HepG2 (cell line): ENCODE measurements at regions not wholly inside any gene's neighbourhood (a gene's known extent, or its start where the extent isn't known, plus 50 kb on each side); places are given as distances from the start of the nearest gene placed in this dataset.

ENCODE experiments used
- ATAC-seq: fragments of 200-7000 bp; cut with Tn5 transposase; 3 replicates; pipeline ENCODE4 v1.9.1; 2020; ENCODE audit warnings: mild to moderate bottlenecking, moderate library complexity
- BruUV-seq: library from RNA; stranded (reverse); fragments of 400-500 nt; replicated peaks from 2 replicates; lab custom pipeline; 2021; lab: Mats Ljungman, UMichigan
- CTCF ChIA-PET: fragments of 300-600 bp; formaldehyde crosslinking; extraction: SDS; loops from one replicate; lab custom pipeline; 2021; ENCODE audit warnings: low total read pairs, inconsistent platforms, low intra/inter-chr PET ratio; lab: Yijun Ruan, JAX
- POLR2A ChIA-PET: fragments of 350-600 bp; sonication (Branson Sonifier 250); formaldehyde crosslinking; loops from one replicate; lab custom pipeline; 2020; ENCODE audit warnings: antibody characterized with exemption, inconsistent platforms; lab: Yijun Ruan, JAX
- DNase-seq: peaks from one replicate; pipeline ENCODE4 v3.0.0-alpha.2; 2015; ENCODE audit warnings: low spot score
- FAIRE-seq: peaks from 3 replicates; lab custom pipeline; 2011; peaks lifted over from hg19 to GRCh38; lab: Jason Lieb, UNC
- H2AFZ ChIP-seq: one replicate; pipeline ENCODE4 v1.6.1; 2011; ENCODE audit warnings: low read length, inconsistent platforms
- H3K27ac ChIP-seq: fragments of 300-600 bp; 3 replicates; pipeline ENCODE4 v1.8.0; 2011; ENCODE audit warnings: mixed run types, mild to moderate bottlenecking, mixed read lengths, low read length, inconsistent platforms; ENCODE audit not compliant: insufficient read depth; ENCODE audit errors: extremely low read length
- H3K27me3 ChIP-seq, 2 experiments: fragments of 200-600 bp in 1 of 2; 2 replicates in 1 of 2; 3 replicates in 1 of 2; pipeline versions ENCODE4 v1.6.0 to v1.8.0; 2011; ENCODE audit warnings: low read length in 2 of 2, mild to moderate bottlenecking in 2 of 2, moderate library complexity in 2 of 2, inconsistent platforms in 1 of 2; ENCODE audit not compliant: insufficient read depth in 2 of 2, control insufficient read depth in 1 of 2
- H3K36me3 ChIP-seq, 2 experiments: fragments of 200-600 bp in 1 of 2; replicated peaks in 1 of 2; 2 replicates in 1 of 2; 3 replicates in 1 of 2; pipeline versions ENCODE4 v1.5.1 to v1.8.0; 2011; ENCODE audit warnings: low read length in 2 of 2, inconsistent platforms in 1 of 2; ENCODE audit not compliant: insufficient read depth in 2 of 2, control insufficient read depth in 1 of 2
- H3K4me1 ChIP-seq: 2 replicates; pipeline ENCODE4 v1.5.1; 2012; ENCODE audit warnings: low read length, inconsistent platforms; ENCODE audit not compliant: insufficient read depth
- H3K4me2 ChIP-seq: 2 replicates; pipeline ENCODE4 v1.6.0; 2011; ENCODE audit warnings: low read depth, low read length, inconsistent platforms
- H3K4me3 ChIP-seq, 3 experiments: fragments of 200-600 bp in 1 of 3; sonication (generic), shearing (Covaris generic) in 1 of 3; replicated peaks in 1 of 3; 2 replicates each; pipeline ENCODE4 v1.5.1; 2011 to 2016; ENCODE audit warnings: low read length in 3 of 3, inconsistent platforms in 2 of 3, low read depth in 2 of 3, mild to moderate bottlenecking in 2 of 3, control low read depth in 1 of 3, mixed read lengths in 1 of 3; ENCODE audit not compliant: insufficient read depth in 1 of 3
- H3K79me2 ChIP-seq: one replicate; pipeline ENCODE4 v1.6.1; 2011; ENCODE audit warnings: low read length, inconsistent platforms; ENCODE audit not compliant: insufficient read depth
- H3K9ac ChIP-seq: 2 replicates; pipeline ENCODE4 v1.6.0; 2011; ENCODE audit warnings: mild to moderate bottlenecking, low read depth, low read length, inconsistent platforms; ENCODE audit not compliant: insufficient read depth
- H3K9me3 ChIP-seq: 2 replicates; pipeline ENCODE4 v1.5.1; 2012; ENCODE audit warnings: mild to moderate bottlenecking, low read length
- H4K20me1 ChIP-seq: 2 replicates; pipeline ENCODE4 v1.6.0; 2011; ENCODE audit warnings: inconsistent platforms, mild to moderate bottlenecking, low read length, moderate library complexity; ENCODE audit not compliant: insufficient read depth
- CREB1 ChIP-seq, 2 experiments: fragments of 450-650 bp in 1 of 2; IDR thresholded peaks; 2 replicates each; pipeline ENCODE4 v1.6.1; 2016 to 2017; ENCODE audit warnings: control low read depth in 1 of 2, mild to moderate bottlenecking in 1 of 2, missing compliant biosample characterization in 1 of 2, missing genetic modification characterization in 1 of 2
- KLF12 ChIP-seq: sonication (generic); formaldehyde crosslinking; IDR thresholded peaks from 2 replicates; pipeline ENCODE4 v1.4.0; 2020; ENCODE audit warnings: missing genetic modification reagents, borderline replicate concordance
- KLF13 ChIP-seq: sonication (generic); formaldehyde crosslinking; IDR thresholded peaks from 2 replicates; pipeline ENCODE4 v1.4.0; 2020; ENCODE audit warnings: mild to moderate bottlenecking, missing genetic modification reagents
- MAFF ChIP-seq: IDR thresholded peaks from 2 replicates; pipeline ENCODE4 v1.6.1; 2011; ENCODE audit warnings: low read depth, low read length, improper control_type of control experiment
- MAFK ChIP-seq, 2 experiments: IDR thresholded peaks in 1 of 2; conservative IDR thresholded peaks in 1 of 2; 2 replicates each; pipeline ENCODE4 v1.6.1; 2011; ENCODE audit warnings: improper control_type of control experiment in 2 of 2, low read length in 2 of 2
- SALL1 ChIP-seq: sonication (generic); formaldehyde crosslinking; IDR thresholded peaks from 2 replicates; pipeline ENCODE4 v1.8.0; 2022; ENCODE audit warnings: mild to moderate bottlenecking, missing genetic modification reagents
- SNRNP70 ChIP-seq: fragments of 200-400 bp; formaldehyde crosslinking; IDR thresholded peaks from 2 replicates; pipeline ENCODE4 v1.6.1; 2017; ENCODE audit warnings: mild to moderate bottlenecking, low read depth, low read length, moderate library complexity
- SRY ChIP-seq: sonication (generic); formaldehyde crosslinking; IDR thresholded peaks from 2 replicates; pipeline ENCODE4 v1.8.0; 2022; ENCODE audit warnings: mild to moderate bottlenecking, missing genetic modification reagents
- ZBTB39 ChIP-seq: sonication (generic); formaldehyde crosslinking; IDR thresholded peaks from 2 replicates; pipeline ENCODE4 v1.5.0; 2020; ENCODE audit warnings: missing genetic modification reagents
- ZNF224 ChIP-seq: sonication (generic); formaldehyde crosslinking; IDR thresholded peaks from 2 replicates; pipeline ENCODE4 v1.5.0; 2020; ENCODE audit warnings: mild to moderate bottlenecking, missing genetic modification reagents
- ZNF562 ChIP-seq: sonication (generic); formaldehyde crosslinking; IDR thresholded peaks from 2 replicates; pipeline ENCODE4 v1.8.0; 2022; ENCODE audit warnings: missing genetic modification reagents, borderline replicate concordance
- WGBS: methylation state at CpG from one replicate; pipeline ENCODE4 v1.1.6; 2017; ENCODE audit warnings: low lambda C conversion rate; 5-methylcytosine and 5-hydroxymethylcytosine counted together
- in situ Hi-C: cut with HindIII; loops from 2 replicates; pipeline ENCODE4 v1.10.0; 2017; ENCODE audit warnings: low pct_unique_long_range_greater_than_20kb; ENCODE audit not compliant: extremely low pct_ligation_motif_present
- intact Hi-C: fragments of 100-400 bp; cut with micrococcal nuclease; formaldehyde crosslinking; loops from one replicate; pipeline ENCODE4 v1.10.0; 2022; ENCODE audit not compliant: unreplicated experiment
- TF ChIP-seq, protein P1 (sequence below): IDR thresholded peaks from 2 replicates; pipeline ENCODE4 v1.6.1; 2016
- TF ChIP-seq, protein P2 (sequence below), 2 experiments: fragments of 450-650 bp in 1 of 2; sonication (generic) in 1 of 2; formaldehyde crosslinking; IDR thresholded peaks; 2 replicates each; pipeline versions ENCODE4 v1.5.0 to v1.8.0; 2020 to 2022; ENCODE audit warnings: mild to moderate bottlenecking in 1 of 2, missing genetic modification reagents in 1 of 2

- TF ChIP-seq, protein P1, sequence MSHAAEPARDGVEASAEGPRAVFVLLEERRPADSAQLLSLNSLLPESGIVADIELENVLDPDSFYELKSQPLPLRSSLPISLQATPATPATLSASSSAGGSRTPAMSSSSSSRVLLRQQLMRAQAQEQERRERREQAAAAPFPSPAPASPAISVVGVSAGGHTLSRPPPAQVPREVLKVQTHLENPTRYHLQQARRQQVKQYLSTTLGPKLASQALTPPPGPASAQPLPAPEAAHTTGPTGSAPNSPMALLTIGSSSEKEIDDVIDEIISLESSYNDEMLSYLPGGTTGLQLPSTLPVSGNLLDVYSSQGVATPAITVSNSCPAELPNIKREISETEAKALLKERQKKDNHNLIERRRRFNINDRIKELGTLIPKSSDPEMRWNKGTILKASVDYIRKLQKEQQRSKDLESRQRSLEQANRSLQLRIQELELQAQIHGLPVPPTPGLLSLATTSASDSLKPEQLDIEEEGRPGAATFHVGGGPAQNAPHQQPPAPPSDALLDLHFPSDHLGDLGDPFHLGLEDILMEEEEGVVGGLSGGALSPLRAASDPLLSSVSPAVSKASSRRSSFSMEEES, result no peak
- TF ChIP-seq ZNF224 (CRISPR knock-in tag) (no peak), ZBTB39 (no peak), MAFF (peak; percentile 58; the same call in 1 of the 2 replicates), MAFK (conservative IDR thresholded peaks at IDR 0.05 in 1 of 2, IDR thresholded peaks at IDR 0.05 in 1 of 2; ENCODE audit: low read length in 2 of 2) (peak; percentile 69 to 76), SNRNP70 (no peak), KLF12 (CRISPR knock-in tag) (no peak)
- TF ChIP-seq, protein P2, sequence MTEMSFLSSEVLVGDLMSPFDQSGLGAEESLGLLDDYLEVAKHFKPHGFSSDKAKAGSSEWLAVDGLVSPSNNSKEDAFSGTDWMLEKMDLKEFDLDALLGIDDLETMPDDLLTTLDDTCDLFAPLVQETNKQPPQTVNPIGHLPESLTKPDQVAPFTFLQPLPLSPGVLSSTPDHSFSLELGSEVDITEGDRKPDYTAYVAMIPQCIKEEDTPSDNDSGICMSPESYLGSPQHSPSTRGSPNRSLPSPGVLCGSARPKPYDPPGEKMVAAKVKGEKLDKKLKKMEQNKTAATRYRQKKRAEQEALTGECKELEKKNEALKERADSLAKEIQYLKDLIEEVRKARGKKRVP (CRISPR knock-in tag; IDR thresholded peaks at IDR 0.05), result no peak
Measured at GRCh38 chr2:53018825-53019425, 748.7 kb upstream of the CHAC2 start (continued).

DNA sequence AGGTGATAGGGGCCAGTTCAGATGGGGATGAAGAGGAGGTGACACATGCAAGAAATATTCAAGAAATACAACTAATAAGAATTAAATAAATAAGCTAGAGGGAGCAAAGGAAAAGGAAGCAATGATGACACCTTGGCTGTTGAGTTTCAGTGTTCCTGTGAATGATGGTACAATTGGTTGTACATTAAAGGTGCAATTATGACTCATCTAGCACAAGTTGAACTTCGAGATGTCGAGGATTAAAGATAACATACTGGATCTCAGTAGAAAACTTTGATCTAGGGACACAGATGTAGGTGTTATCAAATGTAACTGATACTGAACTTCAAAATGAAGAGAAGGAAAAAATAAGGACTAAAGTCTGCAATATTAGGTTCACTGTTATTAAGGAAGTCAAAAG is 760.6 kb upstream of the CHAC2 start:
- H3K27ac ChIP-seq, result no peak overlapping the region
- ChIA-PET POLR2A (no interaction called here), CTCF (no interaction called here)
- in situ Hi-C loops (no loop called here), intact Hi-C loops (no loop called here)
- no peak overlapping the region for H2AFZ ChIP-seq
- no TSS peak for BruUV-seq
- FAIRE-seq (no peak), DNase-seq (no peak), ATAC-seq (no peak)
- H3K27me3 ChIP-seq, result no peaks in the 10 kb centered on the region; a peak in 1 of 5 replicates
- H3K4me3 ChIP-seq, result no peak overlapping the region
- 0% methylated on average over 2 of the region's 2 CpGs for WGBS
- TF ChIP-seq CREB1 (IDR thresholded peaks at IDR 0.05), result 0 out of 2 replicates have a peak, but pooled peaks have one; percentile 3
- TF ChIP-seq CREB1 (CRISPR knock-in tag; IDR thresholded peaks at IDR 0.05), result no peak
- TF ChIP-seq ZNF562 (CRISPR knock-in tag), result no peak
- no peak for TF ChIP-seq KLF13 (CRISPR knock-in tag)
- no peak for TF ChIP-seq SALL1 (CRISPR knock-in tag)
- TF ChIP-seq SRY (CRISPR knock-in tag), result no peak
- H3K4me2 ChIP-seq, result no peak overlapping the region
- no peaks in the 10 kb centered on the region for H3K4me1 ChIP-seq
- H4K20me1 ChIP-seq, result no peaks in the 10 kb centered on the region
- no peaks in the 10 kb centered on the region for H3K79me2 ChIP-seq
- H3K9me3 ChIP-seq, result no peaks in the 10 kb centered on the region
- H3K9ac ChIP-seq, result no peak overlapping the region
- H3K36me3 ChIP-seq, result no peaks in the 10 kb centered on the region
